Ovary (tissue), 3 donors: ENCODE measurements at regions not wholly inside any gene's neighbourhood (a gene's known extent, or its start where the extent isn't known, plus 50 kb on each side); places are given as distances from the start of the nearest gene placed in this dataset.

Experiments
- EP300 ChIP-seq: sonication (generic); formaldehyde crosslinking; IDR thresholded peaks from one replicate; pipeline ENCODE4 v1.6.1; 2017; ENCODE audit warnings: antibody characterized with exemption
- POLR2A ChIP-seq: fragments of 450-650 bp; IDR thresholded peaks from one replicate; pipeline ENCODE4 v1.6.1; 2017; ENCODE audit warnings: antibody characterized with exemption, mild to moderate bottlenecking, moderate library complexity
- TF ChIP-seq, protein P1 (sequence below), 3 donors: fragments of 450-650 bp in 2 of 3; fragments of 200-600 bp in 1 of 3; IDR thresholded peaks; one replicate each; pipeline versions ENCODE4 v1.5.1 to v1.8.0; 2016 to 2022; ENCODE audit warnings: antibody characterized with exemption in 3 of 3, mild to moderate bottlenecking in 1 of 3
- donor health status: DM: no; HTN: no; CAD: no.

DNA sequence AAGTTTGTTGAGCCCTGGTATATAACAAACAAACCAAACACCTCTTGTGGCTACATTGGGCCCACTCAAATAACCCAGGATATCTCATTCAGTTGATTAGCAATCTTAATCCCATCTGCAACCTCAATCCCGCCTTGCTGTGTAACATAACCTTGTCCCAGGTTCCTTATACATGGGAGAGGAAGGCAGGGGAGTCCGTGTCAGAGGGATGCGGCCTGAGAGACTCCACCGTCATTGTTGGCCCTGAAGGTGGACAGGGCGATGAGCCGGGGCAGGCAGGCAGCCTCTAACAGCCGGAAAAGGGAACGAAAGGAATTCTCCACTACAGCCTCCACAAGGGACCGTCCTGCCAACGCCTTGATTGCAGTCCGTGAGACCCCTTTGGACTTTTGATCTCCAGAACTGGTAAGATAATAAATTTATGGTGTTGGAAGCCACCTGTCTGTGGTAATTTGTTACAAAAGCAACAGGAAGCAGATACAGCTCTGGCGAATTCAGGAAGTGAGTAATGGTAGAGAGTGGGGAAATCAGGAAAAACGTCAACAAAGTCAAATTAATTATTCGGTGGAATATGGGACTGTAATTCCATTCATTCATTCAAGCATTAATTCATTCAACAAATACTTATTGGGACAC, 124.5 kb upstream of the SALL4 start:
- no peak for TF ChIP-seq POLR2A
- no peak for TF ChIP-seq EP300
- TF ChIP-seq, protein P1, sequence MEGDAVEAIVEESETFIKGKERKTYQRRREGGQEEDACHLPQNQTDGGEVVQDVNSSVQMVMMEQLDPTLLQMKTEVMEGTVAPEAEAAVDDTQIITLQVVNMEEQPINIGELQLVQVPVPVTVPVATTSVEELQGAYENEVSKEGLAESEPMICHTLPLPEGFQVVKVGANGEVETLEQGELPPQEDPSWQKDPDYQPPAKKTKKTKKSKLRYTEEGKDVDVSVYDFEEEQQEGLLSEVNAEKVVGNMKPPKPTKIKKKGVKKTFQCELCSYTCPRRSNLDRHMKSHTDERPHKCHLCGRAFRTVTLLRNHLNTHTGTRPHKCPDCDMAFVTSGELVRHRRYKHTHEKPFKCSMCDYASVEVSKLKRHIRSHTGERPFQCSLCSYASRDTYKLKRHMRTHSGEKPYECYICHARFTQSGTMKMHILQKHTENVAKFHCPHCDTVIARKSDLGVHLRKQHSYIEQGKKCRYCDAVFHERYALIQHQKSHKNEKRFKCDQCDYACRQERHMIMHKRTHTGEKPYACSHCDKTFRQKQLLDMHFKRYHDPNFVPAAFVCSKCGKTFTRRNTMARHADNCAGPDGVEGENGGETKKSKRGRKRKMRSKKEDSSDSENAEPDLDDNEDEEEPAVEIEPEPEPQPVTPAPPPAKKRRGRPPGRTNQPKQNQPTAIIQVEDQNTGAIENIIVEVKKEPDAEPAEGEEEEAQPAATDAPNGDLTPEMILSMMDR (IDR thresholded peaks at IDR 0.05), result no peak
